HCT116 (cell line): ENCODE measurements at regions not wholly inside any gene's neighbourhood (a gene's known extent, or its start where the extent isn't known, plus 50 kb on each side); places are given as distances from the start of the nearest gene placed in this dataset.

Experiments used
- ATAC-seq: fragments of 200-7000 bp; cut with Tn5 transposase; 2 replicates; pipeline ENCODE4 v1.9.1; 2020; ENCODE audit warnings: mild to moderate bottlenecking, moderate library complexity
- BruUV-seq: library from RNA; stranded (reverse); fragments of 400-500 nt; replicated peaks from 2 replicates; lab custom pipeline; 2021; lab: Mats Ljungman, UMichigan
- CTCF ChIA-PET: fragments of 300-600 bp; sonication (Branson Sonifier 250); formaldehyde crosslinking; loops from one replicate; lab custom pipeline; 2021; ENCODE audit warnings: antibody characterized with exemption; lab: Charles Lee
- POLR2A ChIA-PET: fragments of 300-600, 350-600 bp; sonication (Branson Sonifier 250); formaldehyde crosslinking; loops from one replicate; lab custom pipeline; 2021; ENCODE audit warnings: antibody characterized with exemption; lab: Charles Lee
- RAD21 ChIA-PET, 2 experiments: fragments of 300-600 bp; sonication (Branson Sonifier 250); formaldehyde crosslinking; loops; one replicate each; lab custom pipeline; 2023; ENCODE audit warnings: low total read pairs in 2 of 2; ENCODE audit not compliant: uncharacterized antibody in 2 of 2, unreplicated experiment in 2 of 2, low non-redundant PET in 1 of 2; lab: Charles Lee
- DNase-seq: peaks from one replicate; pipeline ENCODE4 v3.0.0-alpha.2; 2010; ENCODE audit warnings: low read depth, low spot score
- H2AFZ ChIP-seq: fragments of 200-600 bp; shearing (Covaris generic), sonication (generic); 2 replicates; pipeline ENCODE4 v1.6.1; 2017; ENCODE audit warnings: low read depth, mixed run types, mixed read lengths, antibody characterized with exemption, low read length; ENCODE audit not compliant: poor library complexity, severe bottlenecking
- H3K27ac ChIP-seq: 2 replicates; pipeline ENCODE4 v1.5.1; 2012; ENCODE audit warnings: low read depth, low read length
- H3K27me3 ChIP-seq: fragments of 200-600 bp; sonication (generic); 2 replicates; pipeline ENCODE4 v1.6.1; 2016; ENCODE audit warnings: mixed run types, low read length, mixed read lengths; ENCODE audit not compliant: insufficient read depth
- H3K36me3 ChIP-seq, 2 experiments: fragments of 200-500 bp in 1 of 2; fragments of 200-600 bp in 1 of 2; sonication (Bioruptor generic) in 1 of 2; sonication (generic) in 1 of 2; 2 replicates each; pipeline versions ENCODE4 v1.5.1 to v1.6.1; 2014 to 2016; ENCODE audit warnings: low read length in 2 of 2, inconsistent platforms in 1 of 2, mixed read lengths in 1 of 2, mixed run types in 1 of 2; ENCODE audit not compliant: insufficient read depth in 2 of 2, control insufficient read depth in 1 of 2
- H3K4me1 ChIP-seq, 2 experiments: fragments of 200-600 bp in 1 of 2; sonication (generic) in 1 of 2; 2 replicates each; pipeline versions ENCODE4 v1.5.1 to v1.6.1; 2012 to 2017; ENCODE audit warnings: low read length in 2 of 2, inconsistent platforms in 1 of 2, mild to moderate bottlenecking in 1 of 2, mixed read lengths in 1 of 2, mixed run types in 1 of 2, moderate library complexity in 1 of 2; ENCODE audit not compliant: insufficient read depth in 2 of 2, control insufficient read depth in 1 of 2
- H3K4me2 ChIP-seq: fragments of 200-600 bp; sonication (generic); 2 replicates; pipeline ENCODE4 v1.6.1; 2017; ENCODE audit warnings: mixed run types, low read length, mixed read lengths
- H3K4me3 ChIP-seq, 2 experiments: fragments of 200-600 bp in 1 of 2; sonication (generic) in 1 of 2; replicated peaks in 1 of 2; 2 replicates each; pipeline ENCODE4 v1.5.1; 2011 to 2016; ENCODE audit warnings: low read length in 2 of 2, control low read depth in 1 of 2, low read depth in 1 of 2, mild to moderate bottlenecking in 1 of 2, mixed read lengths in 1 of 2, mixed run types in 1 of 2
- H3K79me2 ChIP-seq: fragments of 200-600 bp; sonication (generic); 2 replicates; pipeline ENCODE4 v1.6.1; 2017; ENCODE audit warnings: mild to moderate bottlenecking, mixed run types, low read length, moderate library complexity, mixed read lengths; ENCODE audit not compliant: insufficient read depth
- H3K9ac ChIP-seq: fragments of 200-600 bp; sonication (generic); 2 replicates; pipeline ENCODE4 v1.6.1; 2016; ENCODE audit warnings: low read length, mixed read lengths
- H3K9me2 ChIP-seq: fragments of 200-600 bp; sonication (generic), shearing (Covaris generic); 2 replicates; pipeline ENCODE4 v1.6.1; 2017; ENCODE audit warnings: mixed run types, mild to moderate bottlenecking, moderate library complexity; ENCODE audit not compliant: insufficient read depth
- H3K9me3 ChIP-seq, 2 experiments: fragments of 200-500 bp in 1 of 2; fragments of 200-600 bp in 1 of 2; sonication (Bioruptor generic) in 1 of 2; sonication (generic) in 1 of 2; 2 replicates each; pipeline ENCODE4 v1.6.1; 2014 to 2017; ENCODE audit warnings: low read length in 2 of 2, mixed read lengths in 2 of 2, inconsistent platforms in 1 of 2, low read depth in 1 of 2, mild to moderate bottlenecking in 1 of 2, mixed run types in 1 of 2, moderate library complexity in 1 of 2; ENCODE audit not compliant: control insufficient read depth in 1 of 2, insufficient read depth in 1 of 2
- H4K20me1 ChIP-seq: fragments of 200-600 bp; sonication (generic), shearing (Covaris generic); 2 replicates; pipeline ENCODE4 v1.6.1; 2017; ENCODE audit warnings: mixed run types, mild to moderate bottlenecking, moderate library complexity; ENCODE audit not compliant: insufficient read depth
- CBX3 ChIP-seq: IDR thresholded peaks from 2 replicates; pipeline ENCODE4 v1.6.1; 2012; ENCODE audit warnings: low read depth
- CTCF ChIP-seq, 3 experiments: fragments of 200-600 bp in 1 of 3; sonication (generic) in 1 of 3; IDR thresholded peaks in 2 of 3; conservative IDR thresholded peaks in 1 of 3; 2 replicates each; pipeline ENCODE4 v1.5.1; 2012 to 2017; ENCODE audit warnings: low read depth in 2 of 3, low read length in 2 of 3, antibody characterized with exemption in 1 of 3, borderline replicate concordance in 1 of 3, control low read depth in 1 of 3, mild to moderate bottlenecking in 1 of 3, mixed read lengths in 1 of 3, mixed run types in 1 of 3, moderate library complexity in 1 of 3; ENCODE audit not compliant: insufficient read depth in 1 of 3
- EGR1 ChIP-seq: IDR thresholded peaks from 2 replicates; pipeline ENCODE4 v1.6.1; 2012; ENCODE audit warnings: low read depth
- ELF1 ChIP-seq: IDR thresholded peaks from 2 replicates; pipeline ENCODE4 v1.6.1; 2012; ENCODE audit warnings: low read depth, borderline replicate concordance
- FOSL1 ChIP-seq: IDR thresholded peaks from 2 replicates; pipeline ENCODE4 v1.6.1; 2012; ENCODE audit warnings: low read depth
- POLR2AphosphoS5 ChIP-seq: IDR thresholded peaks from 2 replicates; pipeline ENCODE4 v1.6.1; 2011; ENCODE audit warnings: mild to moderate bottlenecking, low read depth, low read length, moderate library complexity
- RAD21 ChIP-seq: IDR thresholded peaks from 2 replicates; pipeline ENCODE4 v1.6.1; 2012; ENCODE audit warnings: low read depth, mild to moderate bottlenecking
- REST ChIP-seq: IDR thresholded peaks from 2 replicates; pipeline ENCODE4 v1.6.1; 2012; ENCODE audit warnings: low read depth
- SRF ChIP-seq: IDR thresholded peaks from 2 replicates; pipeline ENCODE4 v1.6.1; 2012; ENCODE audit warnings: low read depth
- TCF7L2 ChIP-seq: IDR thresholded peaks from 2 replicates; pipeline ENCODE4 v1.7.0; 2011; ENCODE audit warnings: borderline replicate concordance, inconsistent platforms; ENCODE audit not compliant: insufficient read depth, insufficient read length; ENCODE audit errors: extremely low read depth
- ZNF274 ChIP-seq: fragments of 200-500 bp; sonication (Bioruptor generic); IDR thresholded peaks from 2 replicates; pipeline ENCODE4 v1.6.1; 2014; ENCODE audit warnings: mild to moderate bottlenecking, low read depth, low read length, inconsistent platforms
- intact Hi-C: fragments of 100-400 bp; cut with micrococcal nuclease; formaldehyde crosslinking; loops from 2 replicates; pipeline ENCODE4 v1.10.0; 2022

- intact Hi-C loops, result no loop called here
- Histone ChIP-seq H3K9ac (no peak overlapping the region), H3K27me3 (no peaks in the 10 kb centered on the region), H4K20me1 (no peaks in the 10 kb centered on the region; the same call in 1 of the 2 replicates), H3K36me3 (no peaks in the 10 kb centered on the region), H3K9me2 (no peaks in the 10 kb centered on the region), H3K79me2 (no peaks in the 10 kb centered on the region), H3K4me3 (no peak overlapping the region), H3K4me1 (no peaks in the 10 kb centered on the region), H3K27ac (no peak overlapping the region), H3K9me3 (no peaks in the 10 kb centered on the region), H3K4me2 (no peak overlapping the region), H2AFZ (no peak overlapping the region)
- POLR2A ChIA-PET, result no interaction called here
- no TSS peak for BruUV-seq
- DNase-seq, result no peak
- TF ChIP-seq FOSL1 (no peak), EGR1 (no peak), RAD21 (no peak), POLR2AphosphoS5 (no peak), CBX3 (no peak), SRF (no peak)
- CTCF ChIA-PET, result no interaction called here
- RAD21 ChIA-PET, result no interaction called here
- ATAC-seq, result no peak
Measured at GRCh38 chrX:11996810-11997209, 141.5 kb upstream of the FRMPD4 start.

GRCh38 chrX:11998944-11999343 is 139.3 kb upstream of the FRMPD4 start:
- intact Hi-C loops, result no loop called here
- Histone ChIP-seq H3K27ac (no peak overlapping the region), H3K4me2 (no peak overlapping the region), H3K4me1 (no peaks in the 10 kb centered on the region), H2AFZ (no peak overlapping the region), H4K20me1 (no peaks in the 10 kb centered on the region; the same call in 1 of the 2 replicates), H3K79me2 (no peaks in the 10 kb centered on the region), H3K9ac (no peak overlapping the region), H3K9me2 (no peaks in the 10 kb centered on the region), H3K9me3 (no peaks in the 10 kb centered on the region), H3K4me3 (no peak overlapping the region), H3K27me3 (no peaks in the 10 kb centered on the region), H3K36me3 (no peaks in the 10 kb centered on the region)
- RAD21 ChIA-PET, result no interaction called here
- CTCF ChIA-PET, result no interaction called here
- no TSS peak for BruUV-seq
- POLR2A ChIA-PET, result no interaction called here
- no peak for ATAC-seq
- no peak for DNase-seq
- TF ChIP-seq CTCF (IDR thresholded peaks at IDR 0.05 in 2 of 3, conservative IDR thresholded peaks at IDR 0.05 in 1 of 3; ENCODE audit: borderline replicate concordance in 1 of 3, insufficient read depth in 1 of 3, low read depth in 2 of 3, low read length in 2 of 3), result no peak
- TF ChIP-seq FOSL1, result no peak
- TF ChIP-seq TCF7L2, result no peak
- no peak for TF ChIP-seq ZNF274
- TF ChIP-seq REST, result no peak
- TF ChIP-seq CBX3, result no peak
- TF ChIP-seq ELF1, result no peak
